NT2/D1 (cell line): ENCODE measurements at regions not wholly inside any gene's neighbourhood (a gene's known extent, or its start where the extent isn't known, plus 50 kb on each side); places are given as distances from the start of the nearest gene placed in this dataset.

Experiments used
- YY1 ChIP-seq: IDR thresholded peaks from 2 replicates; pipeline ENCODE4 v1.6.1; 2011; ENCODE audit not compliant: insufficient read length, insufficient read depth
- ZNF274 ChIP-seq: IDR thresholded peaks from 2 replicates; pipeline ENCODE4 v1.6.1; 2011; ENCODE audit warnings: mild to moderate bottlenecking, low read depth, low read length

- TF ChIP-seq YY1 (no peak), ZNF274 (no peak)
Observed at GRCh38 chr10:88211230-88211629, 347.8 kb downstream of the PTEN start.
